NCI-H2196 treated with DMSO at 0.1 percent for 48 hours (cell line): ENCODE measurements at regions not wholly inside any gene's neighbourhood (a gene's known extent, or its start where the extent isn't known, plus 50 kb on each side); places are given as distances from the start of the nearest gene placed in this dataset.

Source experiments
- DNase-seq: peaks from one replicate; lab custom pipeline; 2025; ENCODE audit not compliant: unreplicated experiment; lab: John Stamatoyannopoulos, UW

GRCh38 chr20:20834008-20834407, 121.6 kb upstream of the RALGAPA2 start:
- DNase-seq: no peak

- DNase-seq: no peak
These were observed 120.3 kb upstream of the RALGAPA2 start for GRCh38 chr20:20832715-20833114.

GRCh38 chr20:20831794-20832193, 119.3 kb upstream of the RALGAPA2 start:
- no peak for DNase-seq

- DNase-seq: no peak
These were observed 117.2 kb upstream of the RALGAPA2 start for GRCh38 chr20:20829681-20830080.

- DNase-seq: no peak
These were observed 115.7 kb upstream of the RALGAPA2 start for GRCh38 chr20:20827992-20828597.

- DNase-seq: peak; percentile 22
These were observed 112.6 kb upstream of the RALGAPA2 start for GRCh38 chr20:20824924-20825584.

- DNase-seq: peak; percentile 30
These were observed 111.0 kb upstream of the RALGAPA2 start for GRCh38 chr20:20823476-20823881.

- DNase-seq: no peak
These were observed 109.2 kb upstream of the RALGAPA2 start for GRCh38 chr20:20821484-20822260.

GRCh38 chr20:20820785-20821483, 108.5 kb upstream of the RALGAPA2 start:
- no peak for DNase-seq

- no peak for DNase-seq
These were observed 107.7 kb upstream of the RALGAPA2 start for GRCh38 chr20:20820104-20820503.

GRCh38 chr20:20816969-20817755, 104.7 kb upstream of the RALGAPA2 start:
- no peak for DNase-seq

- no peak for DNase-seq
These were observed 103.4 kb upstream of the RALGAPA2 start for GRCh38 chr20:20815711-20816455.

- DNase-seq: no peak
These were observed 102.2 kb upstream of the RALGAPA2 start for GRCh38 chr20:20814685-20815084.

GRCh38 chr20:20812136-20812535, 99.7 kb upstream of the RALGAPA2 start:
- no peak for DNase-seq

- no peak for DNase-seq
These were observed 95.6 kb upstream of the RALGAPA2 start for GRCh38 chr20:20808016-20808415.

- no peak for DNase-seq
These were observed 94.0 kb upstream of the RALGAPA2 start for GRCh38 chr20:20806121-20807095.

- DNase-seq: no peak
These were observed 90.6 kb upstream of the RALGAPA2 start for GRCh38 chr20:20803011-20803410.

GRCh38 chr20:20802328-20802727, 89.9 kb upstream of the RALGAPA2 start:
- no peak for DNase-seq
